GM21367 (cell line): ENCODE measurements at regions not wholly inside any gene's neighbourhood (a gene's known extent, or its start where the extent isn't known, plus 50 kb on each side); places are given as distances from the start of the nearest gene placed in this dataset.
A peak's percentile ranks its signal among the peaks of the same experiment; 100 is the strongest.

ENCODE experiments used
- ATAC-seq: cut with Tn5 transposase; IDR thresholded peaks from one replicate; pipeline ENCODE4 v1.9.1; 2021; ENCODE audit not compliant: unreplicated experiment

DNA sequence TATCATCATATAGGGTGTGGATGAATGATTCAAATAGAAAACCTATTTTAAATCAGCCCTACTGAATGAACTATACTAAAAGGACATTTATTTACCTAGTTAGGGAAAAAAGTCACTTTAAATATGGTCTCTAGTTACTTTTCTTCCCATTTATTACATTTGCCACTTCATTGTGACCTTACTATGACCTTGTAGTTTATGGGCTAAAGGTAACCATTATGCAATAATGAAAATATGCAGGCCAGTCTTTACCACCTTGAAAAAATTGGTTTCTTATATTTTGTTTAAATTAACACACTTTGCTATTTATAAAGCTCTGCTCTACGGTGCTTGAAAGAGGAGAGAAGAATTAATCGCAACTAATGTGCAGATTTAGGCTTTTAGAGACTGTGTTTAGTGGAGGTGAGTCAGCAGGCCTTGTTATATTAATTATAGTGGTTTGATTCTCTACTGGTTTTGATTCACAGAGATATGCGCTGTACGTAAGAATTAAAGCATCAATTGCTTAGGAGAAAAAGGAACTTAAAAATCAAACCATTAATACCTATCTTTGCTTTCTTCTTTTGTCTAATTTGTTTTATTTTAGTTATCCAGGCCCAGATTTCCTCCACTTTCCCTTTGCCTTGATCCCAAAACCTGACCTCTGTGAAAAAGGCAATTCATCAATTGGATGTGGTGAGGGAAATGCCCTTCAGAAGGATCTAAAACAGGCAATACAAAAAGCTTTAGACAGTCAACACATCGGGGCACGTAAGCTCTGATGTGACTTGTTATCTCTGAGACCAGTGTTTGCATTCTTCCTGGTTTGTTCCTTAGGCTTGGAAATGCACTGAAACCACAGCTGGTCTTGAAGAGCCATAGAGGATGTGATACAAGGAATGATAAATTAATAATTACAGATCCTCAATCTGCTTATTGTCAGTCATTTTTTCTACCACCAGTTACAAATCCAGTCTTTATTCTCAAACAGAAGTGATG, 141.2 kb upstream of the HDAC9 start:
- ATAC-seq: no peak

DNA sequence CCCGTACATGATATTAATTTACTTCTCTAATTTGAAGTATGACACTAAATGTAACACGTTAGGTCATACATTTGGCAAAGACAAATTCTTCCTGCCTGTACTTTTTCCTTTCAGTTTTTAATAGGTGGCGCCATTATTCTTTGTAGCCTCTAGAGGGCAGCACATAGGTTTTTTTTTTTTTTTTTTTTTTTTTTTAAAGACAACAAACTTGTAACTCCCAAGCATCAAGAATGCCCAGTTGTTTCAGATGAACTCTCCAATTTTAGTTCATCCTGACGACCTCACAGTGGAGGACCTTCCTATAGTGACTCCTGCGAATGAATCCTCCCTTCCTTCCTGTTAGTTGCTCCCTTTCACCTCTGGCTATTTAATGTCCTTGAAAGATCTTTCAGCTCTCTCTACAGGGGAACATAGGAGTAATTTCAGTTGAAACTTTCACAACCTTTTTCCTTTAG, 139.3 kb upstream of the HDAC9 start:
- peak; percentile 41 for ATAC-seq

GRCh38 chr7:18357691-18358090, 137.9 kb upstream of the HDAC9 start:
- no peak for ATAC-seq

DNA sequence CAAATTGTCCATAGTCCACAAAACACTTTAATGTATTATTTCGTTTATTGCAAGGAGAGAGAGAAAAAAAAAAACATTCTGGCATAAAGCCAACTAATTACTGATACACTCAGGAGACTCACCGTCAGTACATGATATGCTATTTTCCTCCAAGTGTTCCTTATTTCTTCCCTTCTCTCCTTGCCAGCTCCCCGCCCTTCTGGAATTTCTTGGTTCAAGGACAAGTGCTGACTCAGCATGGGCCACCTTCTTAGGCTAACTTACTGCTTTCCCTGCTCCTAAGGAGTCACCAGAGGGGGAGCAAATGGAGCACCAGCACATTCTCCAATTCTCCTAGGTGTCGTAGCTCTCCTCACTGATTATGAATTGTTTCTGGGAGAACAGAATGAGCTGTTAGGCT, 133.8 kb upstream of the HDAC9 start:
- no peak for ATAC-seq

- ATAC-seq: no peak
Observed at GRCh38 chr7:18363751-18364380, 131.7 kb upstream of the HDAC9 start.

DNA sequence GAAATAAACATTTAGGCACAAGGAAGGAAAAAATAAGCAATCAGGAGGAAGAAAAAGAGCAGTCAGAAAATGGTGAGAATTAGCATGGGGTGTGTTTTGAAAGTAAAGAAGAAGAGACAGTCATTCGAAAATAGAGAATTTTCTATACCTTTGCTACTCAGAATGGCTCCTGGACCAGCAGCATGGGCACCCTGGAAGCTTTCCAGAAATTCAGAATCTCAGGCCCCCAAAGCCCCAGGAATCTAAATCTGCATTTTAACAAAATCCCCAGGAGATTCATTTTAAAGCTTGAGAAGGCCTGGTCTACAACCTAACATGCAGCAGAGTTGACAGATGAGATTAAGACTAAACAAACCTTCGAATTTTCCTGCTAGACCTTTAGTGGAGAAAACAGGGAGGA, 131.2 kb upstream of the HDAC9 start:
- ATAC-seq: no peak

GRCh38 chr7:18366394-18366793, 129.2 kb upstream of the HDAC9 start:
- no peak for ATAC-seq

DNA sequence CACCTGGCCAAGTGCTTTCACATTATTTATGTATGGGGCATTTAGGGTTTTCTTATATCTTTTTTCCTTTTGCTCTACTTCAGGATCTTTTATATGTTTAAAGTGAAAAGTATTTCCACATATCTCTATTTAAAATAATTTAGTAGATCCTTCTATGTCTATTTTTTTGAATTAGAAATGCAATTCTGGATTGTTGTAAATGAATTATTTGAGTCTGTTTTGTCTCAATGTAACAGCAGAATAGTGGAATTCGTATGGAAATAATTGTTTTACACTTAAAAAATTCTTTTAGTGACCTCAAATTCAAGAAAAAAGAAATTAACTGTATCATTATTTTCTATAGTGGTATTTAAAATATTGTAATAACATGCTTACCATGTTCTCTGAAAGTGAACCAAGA, 126.5 kb upstream of the HDAC9 start:
- no peak for ATAC-seq

GRCh38 chr7:18370633-18371032, 124.9 kb upstream of the HDAC9 start:
- ATAC-seq: no peak

DNA sequence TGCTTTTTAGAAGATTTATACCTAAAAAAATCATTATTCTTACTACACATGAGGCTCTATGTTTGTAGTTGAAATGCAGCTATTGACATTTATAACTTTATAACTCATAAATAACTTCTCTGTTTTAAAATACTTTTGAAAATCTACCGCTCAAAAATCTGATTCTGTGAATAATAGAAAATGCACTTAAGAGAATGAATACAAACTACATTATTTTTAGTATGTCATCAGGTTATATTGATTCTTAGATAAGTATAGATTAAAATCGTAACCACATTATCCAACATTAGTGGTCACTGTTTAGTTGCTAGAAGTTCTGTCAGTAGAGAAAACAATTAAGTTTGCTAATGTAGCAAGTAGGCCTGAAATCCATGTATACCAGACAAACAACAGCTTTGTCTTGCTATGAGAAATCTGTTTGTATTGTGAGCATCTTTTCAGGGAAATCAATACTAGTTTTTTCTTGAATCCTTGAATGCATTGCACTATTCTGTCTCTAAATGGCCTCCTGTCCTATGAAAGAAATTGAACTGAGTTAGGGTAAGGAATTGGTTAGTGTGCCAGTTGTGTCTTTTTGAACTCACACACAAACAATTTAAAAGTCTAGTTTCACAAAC, 116.5 kb upstream of the HDAC9 start:
- no peak for ATAC-seq

DNA sequence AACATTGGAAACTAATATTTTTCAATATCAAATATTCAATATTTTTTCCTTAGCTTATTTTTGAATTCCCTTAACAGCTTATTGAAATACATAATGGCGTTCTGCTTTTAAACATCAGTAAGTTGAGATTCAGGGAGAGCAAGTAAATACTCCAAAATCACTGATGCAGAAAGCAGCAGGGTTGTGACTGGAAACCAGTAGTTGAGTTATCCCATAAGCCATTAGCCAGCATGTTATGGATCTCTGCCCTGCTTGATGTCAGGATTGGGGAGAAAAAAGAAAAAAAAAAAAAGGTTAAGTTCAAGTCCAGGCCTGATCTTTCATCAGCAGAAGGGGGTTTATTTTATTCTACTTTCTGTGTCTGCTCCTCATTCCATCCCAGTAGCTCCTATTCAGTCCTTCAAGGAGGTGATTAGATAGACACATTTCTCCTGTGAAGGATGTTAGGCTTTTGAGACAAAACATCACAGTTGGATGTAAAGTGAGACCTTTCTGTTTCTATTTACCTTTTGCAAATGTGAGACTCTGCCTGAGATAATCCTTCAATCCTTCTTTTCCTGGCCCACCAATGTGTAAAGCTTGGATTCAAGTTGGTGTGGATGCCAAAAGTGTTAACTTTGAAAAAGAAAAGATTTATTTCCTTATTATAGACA, 110.9 kb upstream of the HDAC9 start:
- ATAC-seq: no peak

DNA sequence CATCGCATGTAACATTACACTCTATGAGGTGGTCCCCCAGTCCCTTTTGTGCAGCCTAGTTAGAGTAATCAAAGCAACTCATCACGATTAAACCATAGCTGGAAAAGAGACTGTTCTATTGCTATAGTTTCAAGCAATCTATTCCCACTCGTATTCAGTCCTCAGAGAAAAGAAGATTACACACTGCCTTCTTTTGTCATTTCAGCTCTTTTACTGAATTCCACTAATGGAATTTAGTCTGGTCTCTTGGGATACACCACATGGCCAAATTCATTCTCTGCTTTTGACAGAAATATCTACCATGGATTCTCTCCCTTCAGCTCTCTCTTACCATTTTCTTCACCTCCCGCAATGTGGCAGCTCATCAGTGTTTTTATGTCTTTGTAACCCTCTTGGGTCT, 108.9 kb upstream of the HDAC9 start:
- ATAC-seq: no peak

GRCh38 chr7:18387191-18387735, 108.3 kb upstream of the HDAC9 start:
- no peak for ATAC-seq

DNA sequence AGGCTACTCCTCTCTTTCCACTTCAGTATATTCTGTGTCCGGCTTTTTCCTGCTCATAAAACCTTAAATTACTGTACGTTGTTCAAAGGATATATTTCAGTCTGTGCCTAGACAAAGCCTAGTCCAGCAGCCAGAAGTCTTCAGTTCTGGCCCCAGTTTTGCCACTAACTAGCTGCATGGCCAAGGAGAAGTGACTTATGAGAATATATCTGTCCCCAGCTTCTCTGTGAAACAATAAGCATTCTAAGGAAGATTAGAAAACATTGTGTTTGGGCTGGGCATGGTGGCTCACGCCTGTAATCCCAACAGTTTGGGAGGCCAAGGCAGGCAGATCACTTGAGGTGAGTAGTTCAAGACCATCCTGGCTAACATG, 105.0 kb upstream of the HDAC9 start:
- peak; percentile 43 for ATAC-seq

- ATAC-seq: no peak
Observed at GRCh38 chr7:18393465-18394118, 102.0 kb upstream of the HDAC9 start.

- ATAC-seq: no peak
Observed at GRCh38 chr7:18395868-18396267, 99.7 kb upstream of the HDAC9 start.

DNA sequence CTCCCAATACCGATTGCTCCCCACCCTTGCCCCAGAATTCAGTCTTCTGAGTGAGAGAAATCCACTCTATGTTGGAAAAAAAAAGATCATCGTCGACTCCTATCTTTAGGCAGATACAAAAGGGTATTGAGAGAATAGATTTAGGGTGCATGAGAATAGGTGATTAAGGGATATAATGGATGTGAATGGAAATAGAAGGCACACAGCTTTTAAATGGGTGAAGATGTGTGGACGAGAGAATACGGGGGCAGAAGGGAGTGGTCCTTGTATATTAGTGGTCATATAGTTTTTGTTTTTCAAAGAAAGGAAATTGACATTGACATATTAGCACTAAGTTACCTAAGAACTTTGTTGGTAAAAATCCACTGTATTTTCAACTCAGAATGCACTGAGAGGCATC, 98.6 kb upstream of the HDAC9 start:
- ATAC-seq: no peak

GRCh38 chr7:18399436-18400235, 95.9 kb upstream of the HDAC9 start:
- no peak for ATAC-seq

GRCh38 chr7:18400275-18400674, 95.3 kb upstream of the HDAC9 start:
- no peak for ATAC-seq

- no peak for ATAC-seq
Observed at GRCh38 chr7:18400726-18401125, 94.8 kb upstream of the HDAC9 start.
